Mesendoderm (in vitro differentiated cells): ENCODE measurements at regions not wholly inside any gene's neighbourhood (a gene's known extent, or its start where the extent isn't known, plus 50 kb on each side); places are given as distances from the start of the nearest gene placed in this dataset.
"Not testable (repeated sequence)": the region's sequence is repeated elsewhere in the genome, so short reads cannot be mapped to it uniquely, and the experiment has no call there.

ENCODE experiments used
- DNase-seq: peaks from one replicate; pipeline ENCODE4 v3.0.0; 2013
- H2AK5ac ChIP-seq: 2 replicates; pipeline ENCODE4 v1.6.1; 2013; ENCODE audit warnings: low read length, inconsistent platforms
- H2BK120ac ChIP-seq: 2 replicates; pipeline ENCODE4 v1.6.1; 2013; ENCODE audit warnings: low read depth, mild to moderate bottlenecking, low read length, moderate library complexity, mixed read lengths
- H2BK15ac ChIP-seq: replicated peaks from 2 replicates; pipeline ENCODE4 v1.6.1; 2013; ENCODE audit warnings: low read depth, mild to moderate bottlenecking, moderate library complexity
- H2BK5ac ChIP-seq: 2 replicates; pipeline ENCODE4 v1.6.1; 2013; ENCODE audit warnings: low read length, inconsistent platforms
- H3K18ac ChIP-seq: 2 replicates; pipeline ENCODE4 v1.6.1; 2013; ENCODE audit warnings: mild to moderate bottlenecking, low read length, mixed read lengths
- H3K23ac ChIP-seq: one replicate; pipeline ENCODE4 v1.6.1; 2013; ENCODE audit warnings: low read length
- H3K27ac ChIP-seq: 2 replicates; pipeline ENCODE4 v1.5.1; 2013; ENCODE audit warnings: low read depth, mild to moderate bottlenecking, inconsistent platforms, low read length, moderate library complexity
- H3K27me3 ChIP-seq: 2 replicates; pipeline ENCODE4 v1.6.1; 2013; ENCODE audit warnings: low read length, control low read depth, mild to moderate bottlenecking, inconsistent platforms; ENCODE audit not compliant: insufficient read depth, poor library complexity
- H3K36me3 ChIP-seq: 2 replicates; pipeline ENCODE4 v1.6.1; 2013; ENCODE audit warnings: low read length, inconsistent platforms; ENCODE audit not compliant: control insufficient read depth, insufficient read depth
- H3K4ac ChIP-seq: one replicate; pipeline ENCODE4 v1.6.1; 2013; ENCODE audit warnings: low read depth, mild to moderate bottlenecking, low read length, moderate library complexity
- H3K4me1 ChIP-seq: 2 replicates; pipeline ENCODE4 v1.6.1; 2013; ENCODE audit warnings: low read depth, low read length, inconsistent platforms; ENCODE audit not compliant: control insufficient read depth
- H3K4me2 ChIP-seq: 2 replicates; pipeline ENCODE4 v1.6.1; 2013; ENCODE audit warnings: low read length
- H3K4me3 ChIP-seq: 2 replicates; pipeline ENCODE4 v1.5.1; 2013; ENCODE audit warnings: mild to moderate bottlenecking, low read length
- H3K56ac ChIP-seq: one replicate; pipeline ENCODE4 v1.6.1; 2013; ENCODE audit warnings: low read length
- H3K79me1 ChIP-seq: 2 replicates; pipeline ENCODE4 v1.6.1; 2013; ENCODE audit warnings: low read length, inconsistent platforms
- H3K79me2 ChIP-seq: 2 replicates; pipeline ENCODE4 v1.6.1; 2013; ENCODE audit warnings: mild to moderate bottlenecking, low read length; ENCODE audit not compliant: control insufficient read depth, insufficient read depth
- H3K9ac ChIP-seq: 2 replicates; pipeline ENCODE4 v1.6.1; 2013; ENCODE audit warnings: low read length, inconsistent platforms
- H4K5ac ChIP-seq: one replicate; pipeline ENCODE4 v1.6.1; 2013; ENCODE audit warnings: low read length
- H4K8ac ChIP-seq: one replicate; pipeline ENCODE4 v1.6.1; 2013; ENCODE audit warnings: low read depth, mild to moderate bottlenecking, control low read depth, low read length, moderate library complexity
- WGBS: extraction: QIAGEN DNeasy Blood & Tissue Kit; methylation state at CpG from one replicate; pipeline ENCODE4 v1.1.7; 2013; ENCODE audit warnings: low lambda C conversion rate, missing lambda C conversion rate; ENCODE audit not compliant: insufficient coverage; ENCODE audit errors: extremely low coverage; 5-methylcytosine and 5-hydroxymethylcytosine counted together

- H3K79me2 ChIP-seq: no peaks in the 10 kb centered on the region
- no peak overlapping the region for H3K4me3 ChIP-seq
- no peak overlapping the region for H2BK120ac ChIP-seq
- no peak overlapping the region for H3K56ac ChIP-seq
- H3K9ac ChIP-seq: no peak overlapping the region
- H4K8ac ChIP-seq: no peak overlapping the region
- no peaks in the 10 kb centered on the region for H3K4me1 ChIP-seq
- no peak for DNase-seq
- no peak overlapping the region for H3K23ac ChIP-seq
- H3K4me2 ChIP-seq: no peak overlapping the region
- no peak overlapping the region for H2BK15ac ChIP-seq
- no peak overlapping the region for H3K18ac ChIP-seq
- H3K36me3 ChIP-seq: no peaks in the 10 kb centered on the region
- no peak overlapping the region for H4K5ac ChIP-seq
- no peak overlapping the region for H2AK5ac ChIP-seq
- no peak overlapping the region for H3K27ac ChIP-seq
- H3K79me1 ChIP-seq: no peaks in the 10 kb centered on the region
- no peaks in the 10 kb centered on the region for H3K27me3 ChIP-seq
- no peak overlapping the region for H2BK5ac ChIP-seq
- no peak overlapping the region for H3K4ac ChIP-seq
These were observed 164.3 kb downstream of the FCRL5 start for GRCh38 chr1:157388057-157388456.

GRCh38 chr1:157384258-157384657, 168.1 kb downstream of the FCRL5 start:
- no peak overlapping the region for H2BK15ac ChIP-seq
- no peak overlapping the region for H4K5ac ChIP-seq
- no peak overlapping the region for H2BK5ac ChIP-seq
- H3K4me3 ChIP-seq: no peak overlapping the region
- WGBS: no CpG with 5 or more reads among the region's 2 CpGs
- H3K4me2 ChIP-seq: no peak overlapping the region
- H3K36me3 ChIP-seq: no peaks in the 10 kb centered on the region
- no peak overlapping the region for H3K4ac ChIP-seq
- H3K4me1 ChIP-seq: no peaks in the 10 kb centered on the region
- H3K18ac ChIP-seq: no peak overlapping the region
- no peaks in the 10 kb centered on the region for H3K79me1 ChIP-seq
- H2AK5ac ChIP-seq: no peak overlapping the region
- no peak overlapping the region for H3K9ac ChIP-seq
- no peak overlapping the region for H3K27ac ChIP-seq
- no peak overlapping the region for H3K23ac ChIP-seq
- H2BK120ac ChIP-seq: no peak overlapping the region
- H3K27me3 ChIP-seq: no peaks in the 10 kb centered on the region
- no peak overlapping the region for H4K8ac ChIP-seq
- no peak for DNase-seq
- H3K56ac ChIP-seq: no peak overlapping the region
- no peaks in the 10 kb centered on the region for H3K79me2 ChIP-seq

GRCh38 chr1:157382351-157382750, 170.0 kb downstream of the FCRL5 start:
- Histone ChIP-seq H4K5ac (no peak overlapping the region), H3K79me2 (no peaks in the 10 kb centered on the region), H3K4ac (no peak overlapping the region), H3K79me1 (no peaks in the 10 kb centered on the region), H3K27ac (no peak overlapping the region), H3K4me2 (no peak overlapping the region), H2BK15ac (no peak overlapping the region), H3K4me3 (no peak overlapping the region), H3K4me1 (peaks cover 3% of the 10 kb centered on the region), H2AK5ac (no peak overlapping the region), H3K36me3 (no peaks in the 10 kb centered on the region), H3K27me3 (no peaks in the 10 kb centered on the region), H3K56ac (no peak overlapping the region), H2BK5ac (no peak overlapping the region), H3K18ac (no peak overlapping the region), H4K8ac (no peak overlapping the region), H3K9ac (no peak overlapping the region), H3K23ac (no peak overlapping the region), H2BK120ac (no peak overlapping the region)
- DNase-seq: no peak
- no CpG with 5 or more reads among the region's 1 CpG for WGBS

GRCh38 chr1:157380523-157380922, 171.8 kb downstream of the FCRL5 start:
- Histone ChIP-seq H3K4ac (no peak overlapping the region), H2BK5ac (no peak overlapping the region), H3K27me3 (no peaks in the 10 kb centered on the region), H3K9ac (no peak overlapping the region), H3K56ac (no peak overlapping the region), H3K4me1 (peaks cover 3% of the 10 kb centered on the region), H3K79me1 (no peaks in the 10 kb centered on the region), H3K4me2 (no peak overlapping the region), H2BK120ac (no peak overlapping the region), H3K23ac (no peak overlapping the region), H4K8ac (no peak overlapping the region), H2AK5ac (no peak overlapping the region), H3K4me3 (no peak overlapping the region), H4K5ac (no peak overlapping the region), H3K36me3 (no peaks in the 10 kb centered on the region), H3K27ac (no peak overlapping the region), H2BK15ac (no peak overlapping the region), H3K18ac (no peak overlapping the region), H3K79me2 (no peaks in the 10 kb centered on the region)
- WGBS: no CpG with 5 or more reads among the region's 6 CpGs
- DNase-seq: no peak

- H3K23ac ChIP-seq, H2AK5ac ChIP-seq, H3K9ac ChIP-seq, H3K18ac ChIP-seq, H3K4me2 ChIP-seq, H3K4me3 ChIP-seq, H2BK15ac ChIP-seq, H4K5ac ChIP-seq, H3K36me3 ChIP-seq, H2BK120ac ChIP-seq, H3K4ac ChIP-seq, H3K4me1 ChIP-seq, H4K8ac ChIP-seq, H3K27me3 ChIP-seq, H3K79me1 ChIP-seq, H3K27ac ChIP-seq, H3K79me2 ChIP-seq: not testable (repeated sequence)
- WGBS: no CpG with 5 or more reads among the region's 8 CpGs
- peak; percentile 84 for DNase-seq
- Histone ChIP-seq H3K56ac (peak overlapping the region; percentile 70), H2BK5ac (peak overlapping the region; percentile 6)
These were observed 175.0 kb downstream of the FCRL5 start for GRCh38 chr1:157377280-157377713.

GRCh38 chr1:157376681-157377080, 175.6 kb downstream of the FCRL5 start:
- no CpG with 5 or more reads among the region's 2 CpGs for WGBS

More at GRCh38 chr1:157376681-157377080, 175.6 kb downstream of the FCRL5 start:
- H4K8ac ChIP-seq: no peak overlapping the region
- no peak overlapping the region for H3K18ac ChIP-seq
- no peak overlapping the region for H3K56ac ChIP-seq
- H3K36me3 ChIP-seq: no peaks in the 10 kb centered on the region
- no peak overlapping the region for H2AK5ac ChIP-seq
- H3K23ac ChIP-seq: no peak overlapping the region
- no peak overlapping the region for H2BK15ac ChIP-seq
- H3K79me1 ChIP-seq: no peaks in the 10 kb centered on the region
- H3K4me1 ChIP-seq: peaks cover 3% of the 10 kb centered on the region
- H4K5ac ChIP-seq: no peak overlapping the region
- H2BK120ac ChIP-seq: no peak overlapping the region
- no peaks in the 10 kb centered on the region for H3K27me3 ChIP-seq
- no peaks in the 10 kb centered on the region for H3K79me2 ChIP-seq
- DNase-seq: no peak
- H3K4me3 ChIP-seq: no peak overlapping the region
- H3K4me2 ChIP-seq: no peak overlapping the region
- no peak overlapping the region for H3K27ac ChIP-seq
- no peak overlapping the region for H2BK5ac ChIP-seq
- no peak overlapping the region for H3K9ac ChIP-seq
- no peak overlapping the region for H3K4ac ChIP-seq
